MCF 10A (cell line): ENCODE measurements at regions not wholly inside any gene's neighbourhood (a gene's known extent, or its start where the extent isn't known, plus 50 kb on each side); places are given as distances from the start of the nearest gene placed in this dataset.

ENCODE experiments used
- BruUV-seq: library from RNA; stranded (reverse); fragments of 400-500 nt; replicated peaks from 2 replicates; lab custom pipeline; 2021; lab: Mats Ljungman, UMichigan
- CTCF ChIA-PET: fragments of 300-600 bp; sonication (Branson Sonifier 250); formaldehyde crosslinking; extraction: SDS; loops from one replicate; lab custom pipeline; 2021; ENCODE audit warnings: antibody characterized with exemption, inconsistent platforms; lab: Yijun Ruan, JAX
- POLR2A ChIA-PET: fragments of 300-600, 350-650 bp; sonication (Branson Sonifier 250); formaldehyde crosslinking; extraction: SDS; loops from one replicate; lab custom pipeline; 2020; ENCODE audit warnings: antibody characterized with exemption, inconsistent platforms; lab: Yijun Ruan, JAX
- DNase-seq: peaks from one replicate; pipeline ENCODE4 v3.0.0-alpha.2; 2018; ENCODE audit not compliant: unreplicated experiment
- H3K27ac Mint-ChIP-seq: one replicate; pipeline ENCODE4 v1.8.0; 2022; ENCODE audit warnings: mild to moderate bottlenecking, low read depth, mixed read lengths; ENCODE audit not compliant: unreplicated experiment
- H3K27me3 Mint-ChIP-seq: one replicate; pipeline ENCODE4 v1.8.0; 2022; ENCODE audit warnings: mixed read lengths; ENCODE audit not compliant: insufficient read depth, unreplicated experiment
- H3K36me3 Mint-ChIP-seq: one replicate; pipeline ENCODE4 v1.8.0; 2022; ENCODE audit warnings: mild to moderate bottlenecking, moderate library complexity, mixed read lengths; ENCODE audit not compliant: insufficient read depth, unreplicated experiment
- H3K4me1 Mint-ChIP-seq: one replicate; pipeline ENCODE4 v1.8.0; 2022; ENCODE audit warnings: mixed read lengths; ENCODE audit not compliant: insufficient read depth, unreplicated experiment
- H3K4me3 Mint-ChIP-seq: one replicate; pipeline ENCODE4 v1.8.0; 2022; ENCODE audit warnings: mild to moderate bottlenecking, moderate library complexity, mixed read lengths; ENCODE audit not compliant: unreplicated experiment
- H3K9me3 Mint-ChIP-seq: one replicate; pipeline ENCODE4 v1.8.0; 2022; ENCODE audit warnings: mixed read lengths; ENCODE audit not compliant: unreplicated experiment
- CTCF ChIP-seq: fragments of 200-600 bp; IDR thresholded peaks from one replicate; pipeline ENCODE4 v1.8.0; 2022; ENCODE audit warnings: antibody characterized with exemption, mild to moderate bottlenecking; ENCODE audit not compliant: unreplicated experiment
- intact Hi-C: fragments of 100-400 bp; cut with micrococcal nuclease; formaldehyde crosslinking; loops from 2 replicates; pipeline ENCODE4 v1.14.1; 2022

GRCh38 chr2:114083717-114084387 lies 194.0 kb downstream of the ACTR3 start:
- Mint-ChIP-seq H3K27ac (no peak overlapping the region), H3K4me1 (no peaks in the 10 kb centered on the region), H3K27me3 (peaks cover 9% of the 10 kb centered on the region), H3K4me3 (no peak overlapping the region), H3K36me3 (no peaks in the 10 kb centered on the region), H3K9me3 (no peaks in the 10 kb centered on the region)
- no peak for TF ChIP-seq CTCF
- BruUV-seq = no TSS peak
- POLR2A ChIA-PET = no interaction called here
- intact Hi-C loops = no loop called here
- DNase-seq = no peak
- CTCF ChIA-PET = no interaction called here

GRCh38 chr2:114085238-114085637 lies 195.3 kb downstream of the ACTR3 start:
- CTCF ChIA-PET = no interaction called here
- no peaks in the 10 kb centered on the region for H3K4me1 Mint-ChIP-seq
- BruUV-seq = no TSS peak
- no peak overlapping the region for H3K4me3 Mint-ChIP-seq
- no peak for DNase-seq
- H3K27ac Mint-ChIP-seq = no peak overlapping the region
- peaks cover 9% of the 10 kb centered on the region for H3K27me3 Mint-ChIP-seq
- intact Hi-C loops = no loop called here
- no peaks in the 10 kb centered on the region for H3K9me3 Mint-ChIP-seq
- no peaks in the 10 kb centered on the region for H3K36me3 Mint-ChIP-seq
- POLR2A ChIA-PET = no interaction called here
- TF ChIP-seq CTCF = no peak

- Mint-ChIP-seq H3K4me3 (no peak overlapping the region), H3K36me3 (no peaks in the 10 kb centered on the region), H3K27me3 (peaks cover 4% of the 10 kb centered on the region), H3K4me1 (no peaks in the 10 kb centered on the region), H3K27ac (no peak overlapping the region), H3K9me3 (no peaks in the 10 kb centered on the region)
- no TSS peak for BruUV-seq
- DNase-seq = no peak
- POLR2A ChIA-PET = no interaction called here
- CTCF ChIA-PET = no interaction called here
- intact Hi-C loops = no loop called here
- no peak for TF ChIP-seq CTCF
Measured at GRCh38 chr2:114085992-114086391, 196.1 kb downstream of the ACTR3 start.

GRCh38 chr2:114089636-114090319 lies 199.9 kb downstream of the ACTR3 start:
- Mint-ChIP-seq H3K36me3 (no peaks in the 10 kb centered on the region), H3K9me3 (no peaks in the 10 kb centered on the region), H3K4me1 (no peaks in the 10 kb centered on the region), H3K27me3 (no peaks in the 10 kb centered on the region), H3K27ac (no peak overlapping the region), H3K4me3 (no peak overlapping the region)
- no peak for TF ChIP-seq CTCF
- peak; percentile 11 for DNase-seq
- POLR2A ChIA-PET = interaction anchor here (0.7 kb wide), 1 partner anchor 140 kb away, joined by 3 read pairs; no protein-coding TSS in a partner anchor
- CTCF ChIA-PET = interaction anchor here (0.5 to 0.7 kb wide), 2 partner anchors 200 to 503 kb away, joined by 3 read pairs; no protein-coding TSS in a partner anchor
- no TSS peak for BruUV-seq
- intact Hi-C loops = no loop called here
